HG03095 (cell line): ENCODE measurements at regions not wholly inside any gene's neighbourhood (a gene's known extent, or its start where the extent isn't known, plus 50 kb on each side); places are given as distances from the start of the nearest gene placed in this dataset.
"Not testable (repeated sequence)": the region's sequence is repeated elsewhere in the genome, so short reads cannot be mapped to it uniquely, and the experiment has no call there.

Source experiments
- ATAC-seq: cut with Tn5 transposase; IDR thresholded peaks from one replicate; pipeline ENCODE4 v1.9.1; 2021; ENCODE audit warnings: moderate library complexity; ENCODE audit not compliant: unreplicated experiment

GRCh38 chr13:56736966-56737365, 403.8 kb upstream of the PRR20A start:
- ATAC-seq = no peak

GRCh38 chr13:56752636-56753035, 388.1 kb upstream of the PRR20A start:
- no peak for ATAC-seq

- ATAC-seq = no peak
These were observed 385.4 kb upstream of the PRR20A start for GRCh38 chr13:56755181-56755935.

- ATAC-seq = not testable (repeated sequence)
These were observed 377.4 kb upstream of the PRR20A start for GRCh38 chr13:56763333-56763732.

GRCh38 chr13:56773148-56773547, 367.6 kb upstream of the PRR20A start:
- no peak for ATAC-seq

- ATAC-seq = no peak
These were observed 351.2 kb upstream of the PRR20A start for GRCh38 chr13:56789527-56789926.

GRCh38 chr13:56837161-56837560, 303.6 kb upstream of the PRR20A start:
- ATAC-seq = no peak

- no peak for ATAC-seq
These were observed 289.9 kb upstream of the PRR20A start for GRCh38 chr13:56850852-56851251.

- ATAC-seq = no peak
These were observed 279.2 kb upstream of the PRR20A start for GRCh38 chr13:56861476-56861875.

GRCh38 chr13:56864451-56864850, 276.3 kb upstream of the PRR20A start:
- ATAC-seq = no peak

- no peak for ATAC-seq
These were observed 275.3 kb upstream of the PRR20A start for GRCh38 chr13:56865416-56865815.

GRCh38 chr13:56869671-56870070, 271.0 kb upstream of the PRR20A start:
- ATAC-seq = no peak

- ATAC-seq = no peak
These were observed 254.3 kb upstream of the PRR20A start for GRCh38 chr13:56886398-56886797.

GRCh38 chr13:56888455-56888854, 252.3 kb upstream of the PRR20A start:
- ATAC-seq = no peak

- no peak for ATAC-seq
These were observed 246.9 kb upstream of the PRR20A start for GRCh38 chr13:56893843-56894242.

GRCh38 chr13:56900549-56901279, 240.0 kb upstream of the PRR20A start:
- no peak for ATAC-seq

GRCh38 chr13:56902276-56902675, 238.4 kb upstream of the PRR20A start:
- no peak for ATAC-seq

- ATAC-seq = no peak
These were observed 236.9 kb upstream of the PRR20A start for GRCh38 chr13:56903710-56904282.

GRCh38 chr13:56906909-56907308, 233.8 kb upstream of the PRR20A start:
- ATAC-seq = no peak

- ATAC-seq = no peak
These were observed 233.0 kb upstream of the PRR20A start for GRCh38 chr13:56907766-56908165.

- ATAC-seq = no peak
These were observed 230.7 kb upstream of the PRR20A start for GRCh38 chr13:56909896-56910600.
